ENCODE measurements at regions not wholly inside any gene's neighbourhood (a gene's known extent, or its start where the extent isn't known, plus 50 kb on each side); places are given as distances from the start of the nearest gene placed in this dataset.

GRCh38 chr1:79791488-79792218 lies 785.1 kb upstream of the ADGRL4 start:
- Histone ChIP-seq H3K36me3 (ENCODE audit: insufficient read depth, low read length) (no peaks in the 10 kb centered on the region), H3K27ac (ENCODE audit: low read depth in 1 of 2, low read length in 2 of 2) (no peak overlapping the region), H3K9me3 (ENCODE audit: control insufficient read depth in 1 of 2, insufficient read depth in 1 of 2, low read length in 2 of 2) (peaks cover 0 to 8% of the 10 kb centered on the region in 2 experiments), H3K4me1 (ENCODE audit: insufficient read depth, low read length) (no peaks in the 10 kb centered on the region), H3K4me3 (ENCODE audit: low read length) (no peak overlapping the region), H3K27me3 (ENCODE audit: control insufficient read depth in 1 of 2, insufficient read depth in 2 of 2, low read length in 2 of 2) (no peaks in the 10 kb centered on the region)
- ATAC-seq (ENCODE audit: poor library complexity) (no peak), DNase-seq (no peak)
- no peak overlapping the region for H3K4me3 Mint-ChIP-seq
- intact Hi-C loops (cut with DNase I, micrococcal nuclease) = no loop called here
- H3K27me3 Mint-ChIP-seq = no peaks in the 10 kb centered on the region
- TF ChIP-seq CTCF (IDR thresholded peaks at IDR 0.05) = no peak
- CTCF ChIA-PET = no interaction called here
- POLR2A ChIA-PET = no interaction called here
- H3K36me3 Mint-ChIP-seq (ENCODE audit: low read depth) = no peaks in the 10 kb centered on the region
- no peak overlapping the region for H3K27ac Mint-ChIP-seq
- H3K9me3 Mint-ChIP-seq = peaks cover 16% of the 10 kb centered on the region
- H3K4me1 Mint-ChIP-seq (ENCODE audit: low read depth) = no peaks in the 10 kb centered on the region

GRCh38 chr1:79790950-79791349 lies 784.4 kb upstream of the ADGRL4 start:
- POLR2A ChIA-PET = no interaction called here
- Histone ChIP-seq H3K4me3 (ENCODE audit: low read length) (no peak overlapping the region), H3K27me3 (ENCODE audit: control insufficient read depth in 1 of 2, insufficient read depth in 2 of 2, low read length in 2 of 2) (no peaks in the 10 kb centered on the region), H3K36me3 (ENCODE audit: insufficient read depth, low read length) (no peaks in the 10 kb centered on the region), H3K27ac (ENCODE audit: low read depth in 1 of 2, low read length in 2 of 2) (no peak overlapping the region), H3K9me3 (ENCODE audit: control insufficient read depth in 1 of 2, insufficient read depth in 1 of 2, low read length in 2 of 2) (peaks cover 0 to 4% of the 10 kb centered on the region in 2 experiments), H3K4me1 (ENCODE audit: insufficient read depth, low read length) (no peaks in the 10 kb centered on the region)
- no peak for DNase-seq
- H3K9me3 Mint-ChIP-seq = peaks cover 18% of the 10 kb centered on the region
- H3K27ac Mint-ChIP-seq = no peak overlapping the region
- no peak for TF ChIP-seq CTCF (IDR thresholded peaks at IDR 0.05)
- no peaks in the 10 kb centered on the region for H3K36me3 Mint-ChIP-seq (ENCODE audit: low read depth)
- CTCF ChIA-PET = no interaction called here
- H3K4me1 Mint-ChIP-seq (ENCODE audit: low read depth) = no peaks in the 10 kb centered on the region
- no peaks in the 10 kb centered on the region for H3K27me3 Mint-ChIP-seq
- no peak overlapping the region for H3K4me3 Mint-ChIP-seq
- ATAC-seq (ENCODE audit: poor library complexity) = no peak
- intact Hi-C loops (cut with DNase I, micrococcal nuclease) = no loop called here

GRCh38 chr1:79787631-79788030 lies 781.1 kb upstream of the ADGRL4 start:
- Histone ChIP-seq H3K27ac (ENCODE audit: low read depth in 1 of 2, low read length in 2 of 2) (no peak overlapping the region), H3K27me3 (ENCODE audit: control insufficient read depth in 1 of 2, insufficient read depth in 2 of 2, low read length in 2 of 2) (no peaks in the 10 kb centered on the region), H3K36me3 (ENCODE audit: insufficient read depth, low read length) (no peaks in the 10 kb centered on the region), H3K4me3 (ENCODE audit: low read length) (no peak overlapping the region), H3K4me1 (ENCODE audit: insufficient read depth, low read length) (no peaks in the 10 kb centered on the region), H3K9me3 (ENCODE audit: control insufficient read depth in 1 of 2, insufficient read depth in 1 of 2, low read length in 2 of 2) (peaks cover 0 to 4% of the 10 kb centered on the region in 2 experiments)
- Mint-ChIP-seq H3K4me1 (ENCODE audit: low read depth) (no peaks in the 10 kb centered on the region), H3K27ac (no peak overlapping the region), H3K36me3 (ENCODE audit: low read depth) (no peaks in the 10 kb centered on the region), H3K9me3 (peaks cover 11% of the 10 kb centered on the region), H3K27me3 (no peaks in the 10 kb centered on the region), H3K4me3 (no peak overlapping the region)
- CTCF ChIA-PET = no interaction called here
- DNase-seq (no peak), ATAC-seq (ENCODE audit: poor library complexity) (no peak)
- no peak for TF ChIP-seq CTCF (IDR thresholded peaks at IDR 0.05)
- POLR2A ChIA-PET = no interaction called here
- intact Hi-C loops (cut with DNase I, micrococcal nuclease) = no loop called here
